ENCODE measurements at regions not wholly inside any gene's neighbourhood (a gene's known extent, or its start where the extent isn't known, plus 50 kb on each side); places are given as distances from the start of the nearest gene placed in this dataset.

DNA sequence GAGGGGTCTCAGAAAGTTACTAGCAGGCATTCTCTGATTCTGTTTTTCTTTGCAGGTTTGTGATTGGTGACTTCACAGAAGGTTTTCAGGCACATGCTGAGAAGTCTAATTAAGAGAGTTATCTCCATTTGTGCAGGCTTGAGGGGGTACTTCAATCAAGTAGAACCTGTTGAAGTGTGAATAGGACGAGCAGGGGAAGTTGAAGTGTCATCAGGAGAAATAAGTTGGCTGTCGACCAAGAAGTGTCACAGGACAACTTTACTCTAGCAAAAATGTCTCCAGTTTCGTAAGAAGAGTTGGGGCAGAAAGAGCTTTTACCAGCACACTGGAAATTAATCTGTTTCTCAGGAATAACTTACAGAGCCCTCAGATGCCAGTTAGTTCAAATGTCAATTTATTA, 576.5 kb upstream of the SLITRK5 start (continued):
- TF ChIP-seq, protein P1, sequence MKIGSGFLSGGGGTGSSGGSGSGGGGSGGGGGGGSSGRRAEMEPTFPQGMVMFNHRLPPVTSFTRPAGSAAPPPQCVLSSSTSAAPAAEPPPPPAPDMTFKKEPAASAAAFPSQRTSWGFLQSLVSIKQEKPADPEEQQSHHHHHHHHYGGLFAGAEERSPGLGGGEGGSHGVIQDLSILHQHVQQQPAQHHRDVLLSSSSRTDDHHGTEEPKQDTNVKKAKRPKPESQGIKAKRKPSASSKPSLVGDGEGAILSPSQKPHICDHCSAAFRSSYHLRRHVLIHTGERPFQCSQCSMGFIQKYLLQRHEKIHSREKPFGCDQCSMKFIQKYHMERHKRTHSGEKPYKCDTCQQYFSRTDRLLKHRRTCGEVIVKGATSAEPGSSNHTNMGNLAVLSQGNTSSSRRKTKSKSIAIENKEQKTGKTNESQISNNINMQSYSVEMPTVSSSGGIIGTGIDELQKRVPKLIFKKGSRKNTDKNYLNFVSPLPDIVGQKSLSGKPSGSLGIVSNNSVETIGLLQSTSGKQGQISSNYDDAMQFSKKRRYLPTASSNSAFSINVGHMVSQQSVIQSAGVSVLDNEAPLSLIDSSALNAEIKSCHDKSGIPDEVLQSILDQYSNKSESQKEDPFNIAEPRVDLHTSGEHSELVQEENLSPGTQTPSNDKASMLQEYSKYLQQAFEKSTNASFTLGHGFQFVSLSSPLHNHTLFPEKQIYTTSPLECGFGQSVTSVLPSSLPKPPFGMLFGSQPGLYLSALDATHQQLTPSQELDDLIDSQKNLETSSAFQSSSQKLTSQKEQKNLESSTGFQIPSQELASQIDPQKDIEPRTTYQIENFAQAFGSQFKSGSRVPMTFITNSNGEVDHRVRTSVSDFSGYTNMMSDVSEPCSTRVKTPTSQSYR (CRISPR knock-in tag; IDR thresholded peaks at IDR 0.05) = no peak
- TF ChIP-seq ZNF396 (CRISPR knock-in tag; IDR thresholded peaks at IDR 0.05; ENCODE audit: borderline replicate concordance) (no peak), FOXJ3 (CRISPR knock-in tag; IDR thresholded peaks at IDR 0.05; ENCODE audit: borderline replicate concordance) (no peak), ZNF219 (CRISPR knock-in tag; IDR thresholded peaks at IDR 0.05; ENCODE audit: borderline replicate concordance) (no peak)
- TF ChIP-seq, protein P2, sequence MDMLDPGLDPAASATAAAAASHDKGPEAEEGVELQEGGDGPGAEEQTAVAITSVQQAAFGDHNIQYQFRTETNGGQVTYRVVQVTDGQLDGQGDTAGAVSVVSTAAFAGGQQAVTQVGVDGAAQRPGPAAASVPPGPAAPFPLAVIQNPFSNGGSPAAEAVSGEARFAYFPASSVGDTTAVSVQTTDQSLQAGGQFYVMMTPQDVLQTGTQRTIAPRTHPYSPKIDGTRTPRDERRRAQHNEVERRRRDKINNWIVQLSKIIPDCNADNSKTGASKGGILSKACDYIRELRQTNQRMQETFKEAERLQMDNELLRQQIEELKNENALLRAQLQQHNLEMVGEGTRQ (CRISPR knock-in tag; IDR thresholded peaks at IDR 0.05) = no peak

DNA sequence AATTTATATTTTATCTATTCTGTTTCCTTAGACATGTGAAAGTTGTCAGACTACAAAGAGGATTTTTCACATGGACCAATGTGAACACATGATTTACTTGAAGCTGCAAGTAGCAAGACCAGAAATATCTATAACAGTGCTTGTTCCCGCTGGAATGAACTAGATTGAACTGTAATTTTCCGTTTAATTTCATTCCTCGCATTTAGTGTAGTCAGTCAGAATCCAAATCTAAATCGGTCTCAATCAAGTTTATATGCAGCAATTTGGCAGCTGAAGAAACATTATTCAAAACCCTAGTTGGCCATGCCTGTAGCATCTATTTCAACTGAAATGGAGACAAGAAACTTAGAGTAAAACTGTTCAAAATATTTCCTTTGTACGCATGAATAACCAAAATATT, 570.7 kb upstream of the SLITRK5 start:
- no peak for DNase-seq (ENCODE audit: low spot score)
- H3K27ac Mint-ChIP-seq = no peak overlapping the region
- H3K4me1 Mint-ChIP-seq = no peaks in the 10 kb centered on the region
- H3K9me3 Mint-ChIP-seq = no peaks in the 10 kb centered on the region; the same call in 1 of the 2 replicates
- POLR2A ChIA-PET = no interaction called here
- no peak overlapping the region for H3K4me3 Mint-ChIP-seq
- H3K36me3 Mint-ChIP-seq = no peaks in the 10 kb centered on the region
- TF ChIP-seq KAT7 (CRISPR knock-in tag; IDR thresholded peaks at IDR 0.05; ENCODE audit: borderline replicate concordance) = no peak
- TF ChIP-seq, protein P3, sequence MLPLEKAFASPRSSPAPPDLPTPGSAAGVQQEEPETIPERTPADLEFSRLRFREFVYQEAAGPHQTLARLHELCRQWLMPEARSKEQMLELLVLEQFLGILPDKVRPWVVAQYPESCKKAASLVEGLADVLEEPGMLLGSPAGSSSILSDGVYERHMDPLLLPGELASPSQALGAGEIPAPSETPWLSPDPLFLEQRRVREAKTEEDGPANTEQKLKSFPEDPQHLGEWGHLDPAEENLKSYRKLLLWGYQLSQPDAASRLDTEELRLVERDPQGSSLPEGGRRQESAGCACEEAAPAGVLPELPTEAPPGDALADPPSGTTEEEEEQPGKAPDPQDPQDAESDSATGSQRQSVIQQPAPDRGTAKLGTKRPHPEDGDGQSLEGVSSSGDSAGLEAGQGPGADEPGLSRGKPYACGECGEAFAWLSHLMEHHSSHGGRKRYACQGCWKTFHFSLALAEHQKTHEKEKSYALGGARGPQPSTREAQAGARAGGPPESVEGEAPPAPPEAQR (CRISPR knock-in tag; IDR thresholded peaks at IDR 0.05) = no peak
- no peak for TF ChIP-seq TEAD4 (CRISPR knock-in tag; IDR thresholded peaks at IDR 0.05)
- no peak for TF ChIP-seq TEAD1 (CRISPR knock-in tag; IDR thresholded peaks at IDR 0.05)
- no peak for TF ChIP-seq CREB1 (CRISPR knock-in tag; IDR thresholded peaks at IDR 0.05)
- TF ChIP-seq ETV6 (CRISPR knock-in tag; IDR thresholded peaks at IDR 0.05) = no peak
- TF ChIP-seq, protein P4, sequence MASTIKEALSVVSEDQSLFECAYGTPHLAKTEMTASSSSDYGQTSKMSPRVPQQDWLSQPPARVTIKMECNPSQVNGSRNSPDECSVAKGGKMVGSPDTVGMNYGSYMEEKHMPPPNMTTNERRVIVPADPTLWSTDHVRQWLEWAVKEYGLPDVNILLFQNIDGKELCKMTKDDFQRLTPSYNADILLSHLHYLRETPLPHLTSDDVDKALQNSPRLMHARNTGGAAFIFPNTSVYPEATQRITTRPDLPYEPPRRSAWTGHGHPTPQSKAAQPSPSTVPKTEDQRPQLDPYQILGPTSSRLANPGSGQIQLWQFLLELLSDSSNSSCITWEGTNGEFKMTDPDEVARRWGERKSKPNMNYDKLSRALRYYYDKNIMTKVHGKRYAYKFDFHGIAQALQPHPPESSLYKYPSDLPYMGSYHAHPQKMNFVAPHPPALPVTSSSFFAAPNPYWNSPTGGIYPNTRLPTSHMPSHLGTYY (CRISPR knock-in tag; IDR thresholded peaks at IDR 0.05) = no peak
- TF ChIP-seq, protein P5, sequence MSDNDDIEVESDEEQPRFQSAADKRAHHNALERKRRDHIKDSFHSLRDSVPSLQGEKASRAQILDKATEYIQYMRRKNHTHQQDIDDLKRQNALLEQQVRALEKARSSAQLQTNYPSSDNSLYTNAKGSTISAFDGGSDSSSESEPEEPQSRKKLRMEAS (CRISPR knock-in tag; IDR thresholded peaks at IDR 0.05) = no peak
- TF ChIP-seq, protein P1 (CRISPR knock-in tag; IDR thresholded peaks at IDR 0.05) = no peak
- TF ChIP-seq FOXJ3 (CRISPR knock-in tag; IDR thresholded peaks at IDR 0.05; ENCODE audit: borderline replicate concordance) = no peak
- TF ChIP-seq NR1H2 (CRISPR knock-in tag; IDR thresholded peaks at IDR 0.05) = no peak
- TF ChIP-seq, protein P6, sequence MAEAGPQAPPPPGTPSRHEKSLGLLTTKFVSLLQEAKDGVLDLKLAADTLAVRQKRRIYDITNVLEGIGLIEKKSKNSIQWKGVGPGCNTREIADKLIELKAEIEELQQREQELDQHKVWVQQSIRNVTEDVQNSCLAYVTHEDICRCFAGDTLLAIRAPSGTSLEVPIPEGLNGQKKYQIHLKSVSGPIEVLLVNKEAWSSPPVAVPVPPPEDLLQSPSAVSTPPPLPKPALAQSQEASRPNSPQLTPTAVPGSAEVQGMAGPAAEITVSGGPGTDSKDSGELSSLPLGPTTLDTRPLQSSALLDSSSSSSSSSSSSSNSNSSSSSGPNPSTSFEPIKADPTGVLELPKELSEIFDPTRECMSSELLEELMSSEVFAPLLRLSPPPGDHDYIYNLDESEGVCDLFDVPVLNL (CRISPR knock-in tag; IDR thresholded peaks at IDR 0.05; ENCODE audit: borderline replicate concordance, low read depth) = no peak
- TF ChIP-seq ZNF671 (CRISPR knock-in tag; IDR thresholded peaks at IDR 0.05) = no peak
- TF ChIP-seq RORB (CRISPR knock-in tag; IDR thresholded peaks at IDR 0.05) = no peak
- TF ChIP-seq, protein P7, sequence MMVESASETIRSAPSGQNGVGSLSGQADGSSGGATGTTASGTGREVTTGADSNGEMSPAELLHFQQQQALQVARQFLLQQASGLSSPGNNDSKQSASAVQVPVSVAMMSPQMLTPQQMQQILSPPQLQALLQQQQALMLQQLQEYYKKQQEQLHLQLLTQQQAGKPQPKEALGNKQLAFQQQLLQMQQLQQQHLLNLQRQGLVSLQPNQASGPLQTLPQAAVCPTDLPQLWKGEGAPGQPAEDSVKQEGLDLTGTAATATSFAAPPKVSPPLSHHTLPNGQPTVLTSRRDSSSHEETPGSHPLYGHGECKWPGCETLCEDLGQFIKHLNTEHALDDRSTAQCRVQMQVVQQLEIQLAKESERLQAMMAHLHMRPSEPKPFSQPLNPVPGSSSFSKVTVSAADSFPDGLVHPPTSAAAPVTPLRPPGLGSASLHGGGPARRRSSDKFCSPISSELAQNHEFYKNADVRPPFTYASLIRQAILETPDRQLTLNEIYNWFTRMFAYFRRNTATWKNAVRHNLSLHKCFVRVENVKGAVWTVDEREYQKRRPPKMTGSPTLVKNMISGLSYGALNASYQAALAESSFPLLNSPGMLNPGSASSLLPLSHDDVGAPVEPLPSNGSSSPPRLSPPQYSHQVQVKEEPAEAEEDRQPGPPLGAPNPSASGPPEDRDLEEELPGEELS (CRISPR knock-in tag; IDR thresholded peaks at IDR 0.05) = no peak
- H3K27me3 Mint-ChIP-seq (ENCODE audit: low read depth) = no peaks in the 10 kb centered on the region
- no peak for ATAC-seq
- CTCF ChIA-PET = no interaction called here

Data from WTC11 (cell line).